Left colon (tissue), 2 donors: ENCODE measurements at regions not wholly inside any gene's neighbourhood (a gene's known extent, or its start where the extent isn't known, plus 50 kb on each side); places are given as distances from the start of the nearest gene placed in this dataset.
A peak's percentile ranks its signal among the peaks of the same experiment; 100 is the strongest.

Source experiments
- ATAC-seq: fragments of 200-7000 bp; cut with Tn5 transposase; one replicate; pipeline ENCODE4 v1.9.1; 2020; ENCODE audit warnings: mild to moderate bottlenecking, moderate library complexity
- DNase-seq, 2 donors: peaks; one replicate each; pipeline ENCODE4 v3.0.0-alpha.2; 2020
- intact Hi-C, 2 donors: fragments of 100-400 bp; cut with DNase I in 1 of 2; cut with micrococcal nuclease in 1 of 2; formaldehyde crosslinking; loops; one replicate each; pipeline versions ENCODE4 v1.11.2 to v1.14.0; 2022; cut with DNase I, micrococcal nuclease
- donor health status: DM: no; HTN: no; CAD: no.
- donor health status: DM: yes; HTN: yes; CAD: no.

DNA sequence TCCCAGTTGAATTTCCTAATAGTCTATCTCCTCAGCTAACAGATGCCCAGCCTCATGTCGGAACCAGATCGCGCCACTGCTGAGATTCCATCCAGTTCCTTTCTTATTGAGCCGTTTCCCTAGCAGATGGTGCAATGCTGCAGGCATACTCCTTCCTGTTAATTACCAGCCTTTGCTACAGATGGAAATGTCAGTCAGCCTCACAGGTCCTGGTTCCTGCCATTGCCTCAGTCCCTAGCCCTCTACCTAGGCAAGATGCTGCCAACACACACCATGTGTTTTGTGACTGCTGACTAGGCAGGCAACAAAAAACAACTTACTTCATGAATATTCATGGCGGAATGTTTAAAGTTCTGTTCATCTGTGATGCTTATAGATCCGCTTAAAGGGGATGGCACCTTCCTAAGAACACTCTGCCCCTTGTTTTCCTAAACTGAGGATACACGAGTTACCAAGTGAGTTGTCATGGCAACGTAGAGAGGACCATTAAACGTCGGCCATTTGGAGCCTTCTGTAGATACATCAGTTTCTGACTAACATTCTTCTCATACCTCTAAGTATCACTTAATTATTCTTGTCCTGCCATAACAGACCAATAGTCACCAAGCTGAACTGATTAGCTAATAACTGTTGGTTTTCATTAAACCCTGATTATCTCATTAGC is 749.5 kb downstream of the RNF144A start:
- DNase-seq, result no peak
- intact Hi-C loops, result no loop called here
- no peak for ATAC-seq

DNA sequence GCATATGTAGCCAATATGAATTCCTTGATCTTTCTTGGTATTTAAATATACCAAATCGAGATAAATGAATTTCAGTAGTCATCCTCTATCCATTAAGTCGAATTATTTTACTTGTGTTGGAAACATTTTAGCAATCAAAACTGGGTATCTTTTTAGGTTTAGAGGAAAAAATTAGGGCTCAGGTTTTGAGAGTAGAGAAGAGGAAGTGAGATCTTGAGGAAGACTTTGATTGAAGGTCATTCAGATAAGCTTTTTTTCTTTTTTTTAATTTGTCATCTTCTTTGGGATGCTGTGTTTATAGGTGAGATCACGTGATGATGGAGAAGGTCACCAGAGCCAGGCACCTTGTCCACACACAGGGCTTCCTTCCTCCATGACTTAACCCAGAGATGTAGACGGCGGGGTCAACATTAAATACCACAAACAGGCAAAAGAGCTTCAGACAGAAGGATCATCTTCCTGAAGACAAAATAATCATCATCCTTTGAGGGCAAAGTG is 750.1 kb downstream of the RNF144A start:
- intact Hi-C loops, result no loop called here

GRCh38 chr2:7670905-7671641 is 753.9 kb downstream of the RNF144A start:
- DNase-seq, result no peak
- ATAC-seq, result no peak
- intact Hi-C loops, result no loop called here

More for the DNA sequence above, 750.1 kb downstream of the RNF144A start:
- no peak for DNase-seq
- ATAC-seq, result no peak

DNA sequence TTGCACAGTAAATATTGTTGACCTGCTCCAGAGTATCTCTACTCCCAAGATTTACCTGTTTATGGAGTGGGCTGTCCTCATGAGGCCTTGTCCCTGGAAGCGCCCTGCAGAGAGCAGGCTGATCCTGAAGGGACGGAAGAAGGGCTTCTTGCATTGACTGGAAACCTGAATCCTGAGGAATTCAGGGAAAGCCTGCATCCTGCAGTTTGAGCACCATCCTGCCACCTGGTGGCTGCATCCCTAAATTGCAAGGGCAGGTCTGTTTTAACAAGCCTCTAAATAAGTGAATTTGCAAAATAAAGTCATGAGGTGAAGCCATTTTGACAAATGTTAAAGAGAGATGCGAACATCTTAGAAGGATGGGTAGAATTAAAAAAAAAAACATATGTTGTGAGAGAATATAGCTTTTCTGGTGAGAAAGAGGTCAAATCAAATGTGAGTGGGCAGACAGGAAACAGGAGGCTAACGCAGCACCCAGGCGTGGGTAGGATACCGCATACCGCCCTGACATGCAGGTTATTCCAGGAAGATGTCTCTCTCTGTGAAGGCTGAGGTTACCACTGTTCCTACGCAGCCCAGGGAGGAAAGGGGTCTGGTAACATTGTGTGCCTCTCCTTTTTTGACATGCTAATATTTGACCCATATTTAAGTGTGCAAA is 754.9 kb downstream of the RNF144A start:
- ATAC-seq (peak; percentile 49), DNase-seq (peak in 1 of 2 donors; percentile 68)
- intact Hi-C loops, result no loop called here

DNA sequence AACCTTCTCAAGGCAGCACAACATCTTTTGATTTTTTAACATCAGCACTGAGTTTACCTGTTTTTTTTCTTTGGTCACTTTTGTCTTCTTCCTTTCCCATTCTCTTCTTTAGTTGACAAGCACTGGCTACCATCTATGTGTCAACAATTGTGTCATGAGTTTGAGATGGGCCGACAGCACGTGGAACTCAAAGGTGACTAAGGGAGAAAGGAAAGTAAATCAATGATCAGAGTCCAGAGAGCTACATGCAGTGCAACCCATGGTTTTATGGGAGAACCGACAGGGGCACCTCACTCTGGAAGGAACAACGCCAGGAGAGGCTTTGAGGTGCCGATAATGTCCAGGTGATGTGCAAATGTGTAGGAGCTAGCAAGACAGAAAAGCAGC is 755.5 kb downstream of the RNF144A start:
- no peak for DNase-seq
- ATAC-seq, result no peak
- intact Hi-C loops, result no loop called here

GRCh38 chr2:7673101-7673500 is 755.9 kb downstream of the RNF144A start:
- intact Hi-C loops, result no loop called here
- no peak for ATAC-seq
- DNase-seq, result no peak

DNA sequence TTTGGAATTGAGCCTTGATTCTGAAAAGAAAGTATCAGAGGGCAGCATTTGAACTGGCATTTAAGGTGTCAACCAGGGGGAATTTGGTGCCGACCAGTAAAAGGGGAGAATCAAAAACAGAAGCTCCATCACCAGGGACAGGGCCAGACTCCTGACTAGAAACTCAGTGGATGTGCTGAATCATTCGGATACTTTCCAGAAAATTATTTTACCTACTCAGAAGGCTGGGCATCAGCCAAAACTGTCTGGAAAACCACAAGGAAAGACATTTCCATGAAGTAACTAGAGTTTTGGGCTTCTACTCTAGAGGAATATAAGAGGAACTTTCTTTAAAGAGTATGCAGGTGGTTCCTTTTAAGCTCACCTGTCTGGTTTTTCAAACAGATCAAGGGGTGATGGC is 756.6 kb downstream of the RNF144A start:
- ATAC-seq, result no peak
- intact Hi-C loops, result no loop called here
- DNase-seq, result no peak

DNA sequence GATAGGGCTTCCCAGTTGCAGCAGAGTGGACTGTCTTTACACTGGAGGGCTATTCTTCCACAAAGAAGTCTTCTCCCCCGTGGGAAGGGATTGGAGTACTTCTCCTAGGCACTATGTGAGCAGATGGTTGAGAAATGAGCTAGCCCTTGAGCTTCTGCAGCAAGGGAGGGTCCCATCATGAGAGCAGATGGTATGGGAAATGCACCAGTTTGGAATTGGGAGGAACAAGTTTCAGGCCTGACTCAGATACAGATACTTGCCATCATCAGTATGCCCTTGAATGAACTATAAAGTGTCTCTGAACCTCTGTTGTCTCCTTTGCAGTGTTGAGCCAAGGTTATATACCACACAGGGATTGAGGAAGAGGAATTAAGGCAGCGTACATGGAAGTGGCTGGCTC is 757.4 kb downstream of the RNF144A start:
- intact Hi-C loops, result no loop called here
- ATAC-seq (no peak), DNase-seq (no peak)

DNA sequence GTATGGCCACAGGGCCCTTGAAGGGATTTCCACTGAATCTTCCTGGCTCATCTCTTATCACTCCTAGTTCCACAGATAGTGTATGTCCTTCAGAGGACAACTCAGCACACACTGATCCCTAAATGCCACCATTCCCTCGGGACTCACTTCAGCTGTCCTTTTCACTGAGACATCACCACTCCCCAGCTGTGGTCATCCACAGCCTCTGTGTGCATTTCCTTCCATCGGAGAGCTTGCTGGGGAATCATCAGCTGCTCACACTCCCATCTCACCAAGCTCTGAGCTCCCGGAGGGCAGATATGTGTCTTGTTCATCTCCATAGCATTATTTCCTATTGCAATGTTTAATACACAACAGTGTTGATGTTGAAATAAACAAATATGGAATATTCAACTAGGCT is 759.5 kb downstream of the RNF144A start:
- ATAC-seq (no peak), DNase-seq (no peak)
- intact Hi-C loops, result no loop called here

- DNase-seq (no peak), ATAC-seq (no peak)
- intact Hi-C loops, result no loop called here
Measured at GRCh38 chr2:7681881-7682461, 764.8 kb downstream of the RNF144A start.

DNA sequence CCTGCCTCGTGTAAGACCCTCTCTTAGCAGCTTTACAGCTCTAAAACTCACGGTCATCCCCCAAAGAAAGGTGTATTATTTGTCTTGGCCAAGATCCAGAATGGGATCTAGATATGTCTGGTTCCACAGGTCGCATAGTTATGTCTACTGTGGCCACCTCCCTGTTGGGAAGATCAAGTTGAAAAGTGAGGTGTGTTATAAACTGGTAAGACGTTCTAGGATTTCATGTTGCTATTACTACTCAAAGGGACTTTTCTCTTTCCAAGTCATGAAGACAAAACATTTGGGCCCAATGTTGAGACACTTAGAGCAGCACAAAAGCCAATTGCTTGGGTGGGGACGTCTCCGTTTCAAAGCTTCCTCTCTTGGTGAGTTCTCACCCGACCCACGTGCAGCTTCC is 766.0 kb downstream of the RNF144A start:
- ATAC-seq (no peak), DNase-seq (no peak)
- intact Hi-C loops, result no loop called here

DNA sequence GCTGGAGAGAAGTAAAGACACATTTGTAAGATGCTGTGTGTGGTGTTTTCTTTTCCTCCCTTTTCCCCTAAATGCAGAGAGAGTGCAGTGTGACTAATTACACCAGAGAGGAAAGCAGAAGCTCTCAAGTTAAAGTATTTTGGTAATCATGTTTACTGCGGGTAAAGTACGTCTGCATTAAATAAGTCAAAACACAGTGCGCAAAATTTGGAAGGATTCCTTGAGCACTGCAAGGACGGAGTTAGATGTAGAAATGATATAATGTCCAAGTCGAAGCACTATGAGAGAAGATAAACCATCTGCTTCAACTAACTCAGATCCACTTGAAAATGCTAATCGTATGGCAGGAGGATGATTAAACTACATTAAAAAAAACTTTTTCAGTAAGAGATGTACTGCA is 766.5 kb downstream of the RNF144A start:
- ATAC-seq, result no peak
- DNase-seq, result no peak
- intact Hi-C loops, result no loop called here

GRCh38 chr2:7685342-7686015 is 768.3 kb downstream of the RNF144A start:
- intact Hi-C loops, result no loop called here
- ATAC-seq (no peak), DNase-seq (no peak)

- intact Hi-C loops, result no loop called here
- DNase-seq, result no peak
- ATAC-seq, result no peak
Measured at GRCh38 chr2:7686016-7686385, 768.8 kb downstream of the RNF144A start.

- DNase-seq (no peak), ATAC-seq (no peak)
- intact Hi-C loops, result no loop called here
Measured at GRCh38 chr2:7691961-7692656, 774.9 kb downstream of the RNF144A start.

DNA sequence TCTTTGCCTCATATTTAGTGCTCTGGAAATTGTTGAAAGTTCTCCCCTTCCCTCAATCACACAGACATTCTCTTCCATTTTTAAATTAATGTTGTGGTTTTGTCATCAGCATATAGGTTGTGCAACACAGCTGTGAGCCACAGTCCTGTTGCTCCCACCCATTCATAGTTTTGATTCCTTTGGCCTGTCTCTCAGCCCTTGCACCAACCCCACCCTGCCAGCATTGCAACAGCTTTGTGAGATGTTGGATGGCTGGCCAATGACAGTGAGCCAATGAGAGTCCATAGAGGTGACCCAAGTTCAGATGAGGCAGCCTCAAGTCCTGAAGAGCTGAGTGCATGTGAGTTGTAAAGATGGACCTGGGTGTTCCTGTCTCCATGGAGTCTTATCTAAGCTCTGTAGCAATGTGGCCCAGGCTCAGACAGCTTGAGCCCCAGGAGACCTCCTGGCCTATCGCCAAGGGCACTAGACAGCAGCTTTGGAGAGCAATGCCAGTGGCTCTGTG is 775.5 kb downstream of the RNF144A start:
- intact Hi-C loops, result no loop called here
- no peak for DNase-seq
- ATAC-seq, result no peak

DNA sequence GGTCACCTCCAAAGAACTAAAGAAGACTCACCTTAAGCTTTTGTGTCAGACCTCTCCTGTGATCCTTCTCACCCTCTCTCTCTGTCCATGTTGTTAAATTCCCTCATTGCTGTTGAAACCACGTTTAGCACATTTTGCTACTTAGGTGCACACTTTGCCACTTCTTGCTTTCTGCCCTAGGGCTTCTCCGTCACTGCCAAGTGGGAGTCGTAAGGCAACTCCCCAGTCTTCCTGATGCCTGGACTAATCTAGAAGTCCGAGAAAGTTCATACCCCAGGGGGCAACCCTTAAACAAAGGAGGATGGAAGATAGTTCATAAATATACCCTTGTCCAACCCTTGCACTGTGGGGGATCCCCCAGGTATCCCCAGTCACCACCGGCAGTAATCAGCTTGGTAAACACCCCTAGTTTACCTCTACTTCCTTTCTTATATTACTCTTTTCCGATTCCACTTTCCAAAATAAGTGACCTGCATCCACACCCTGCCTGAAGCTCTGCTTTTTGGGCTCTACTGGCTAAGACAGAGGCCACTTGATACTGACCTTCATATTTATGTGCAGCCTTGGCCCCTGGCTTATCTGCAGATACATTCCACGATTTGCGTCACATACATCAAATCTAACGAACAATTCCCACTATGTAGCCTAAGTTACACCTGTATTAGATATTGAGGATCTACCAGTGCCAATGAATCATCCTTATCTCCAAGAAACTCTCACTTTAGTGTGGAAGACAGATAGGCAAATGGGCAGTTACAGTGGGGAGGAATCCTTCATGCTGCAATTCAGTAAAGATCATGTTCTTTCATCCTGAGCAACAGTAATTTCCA is 776.2 kb downstream of the RNF144A start:
- no peak for ATAC-seq
- intact Hi-C loops, result no loop called here
- no peak for DNase-seq
